ENCODE measurements at regions not wholly inside any gene's neighbourhood (a gene's known extent, or its start where the extent isn't known, plus 50 kb on each side); places are given as distances from the start of the nearest gene placed in this dataset.
"Not testable (repeated sequence)": the region's sequence is repeated elsewhere in the genome, so short reads cannot be mapped to it uniquely, and the experiment has no call there.

DNA sequence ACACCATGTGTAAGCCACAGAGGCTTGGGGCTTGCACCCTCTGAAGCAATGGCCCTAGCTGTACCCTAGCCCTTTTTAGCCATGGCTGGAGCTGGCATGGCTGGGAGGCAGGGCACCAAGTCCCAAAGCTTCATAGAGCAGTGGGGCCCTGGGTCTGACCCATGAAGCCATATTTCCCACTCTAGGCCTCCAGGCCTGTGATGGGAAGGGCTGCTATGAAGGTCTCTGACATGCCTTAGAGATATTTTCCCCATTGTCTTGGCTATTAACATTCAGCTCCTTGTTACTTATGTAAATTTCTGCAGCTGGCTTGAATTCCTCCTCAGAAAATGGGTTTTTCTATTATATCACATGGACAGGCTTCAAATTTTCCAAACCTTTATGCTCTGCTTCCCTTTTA, 68.8 kb upstream of the PPP1R12A start:
- not testable (repeated sequence) for H3K27me3 Mint-ChIP-seq (ENCODE audit: low read depth); H3K27ac Mint-ChIP-seq; H3K4me1 Mint-ChIP-seq (ENCODE audit: low read depth); H3K36me3 Mint-ChIP-seq (ENCODE audit: low read depth); H3K4me3 Mint-ChIP-seq; DNase-seq (ENCODE audit: low spot score); H3K9me3 Mint-ChIP-seq

- Mint-ChIP-seq H3K9me3 (no peaks in the 10 kb centered on the region), H3K27ac (no peak overlapping the region), H3K27me3 (ENCODE audit: low read depth) (no peaks in the 10 kb centered on the region), H3K4me1 (ENCODE audit: low read depth) (no peaks in the 10 kb centered on the region), H3K4me3 (no peak overlapping the region), H3K36me3 (ENCODE audit: low read depth) (no peaks in the 10 kb centered on the region)
- DNase-seq (ENCODE audit: low spot score) = no peak
These were observed 66.7 kb upstream of the PPP1R12A start for GRCh38 chr12:80001562-80001961.

- Mint-ChIP-seq H3K4me1 (ENCODE audit: low read depth) (no peaks in the 10 kb centered on the region), H3K27ac (no peak overlapping the region), H3K4me3 (no peak overlapping the region), H3K9me3 (no peaks in the 10 kb centered on the region), H3K27me3 (ENCODE audit: low read depth) (no peaks in the 10 kb centered on the region), H3K36me3 (ENCODE audit: low read depth) (no peaks in the 10 kb centered on the region)
- DNase-seq (ENCODE audit: low spot score) = no peak
These were observed 65.9 kb upstream of the PPP1R12A start for GRCh38 chr12:80000831-80001230.

DNA sequence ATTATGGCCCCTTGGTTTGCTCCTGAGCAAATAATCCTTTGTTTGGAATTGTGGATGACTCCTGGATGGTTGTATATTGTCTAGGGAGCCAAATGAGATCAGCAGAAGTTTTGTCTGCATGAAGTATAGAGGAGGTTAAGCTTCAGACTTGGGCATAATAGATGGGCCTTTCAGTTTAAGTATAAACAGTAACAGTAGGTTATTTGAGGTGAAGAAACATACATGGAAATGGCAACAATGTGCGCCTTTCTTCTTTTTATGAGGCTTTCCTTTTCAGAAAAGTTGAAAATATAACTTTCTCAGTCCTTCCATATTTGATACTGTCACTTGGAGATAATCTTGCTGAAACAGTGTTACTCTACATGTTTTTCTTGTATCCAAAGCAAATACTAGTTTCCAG, 63.7 kb upstream of the PPP1R12A start:
- Mint-ChIP-seq H3K27me3 (ENCODE audit: low read depth) (no peaks in the 10 kb centered on the region), H3K4me3 (no peak overlapping the region), H3K4me1 (ENCODE audit: low read depth) (no peaks in the 10 kb centered on the region), H3K27ac (no peak overlapping the region), H3K36me3 (ENCODE audit: low read depth) (no peaks in the 10 kb centered on the region), H3K9me3 (no peaks in the 10 kb centered on the region)
- no peak for DNase-seq (ENCODE audit: low spot score)

DNA sequence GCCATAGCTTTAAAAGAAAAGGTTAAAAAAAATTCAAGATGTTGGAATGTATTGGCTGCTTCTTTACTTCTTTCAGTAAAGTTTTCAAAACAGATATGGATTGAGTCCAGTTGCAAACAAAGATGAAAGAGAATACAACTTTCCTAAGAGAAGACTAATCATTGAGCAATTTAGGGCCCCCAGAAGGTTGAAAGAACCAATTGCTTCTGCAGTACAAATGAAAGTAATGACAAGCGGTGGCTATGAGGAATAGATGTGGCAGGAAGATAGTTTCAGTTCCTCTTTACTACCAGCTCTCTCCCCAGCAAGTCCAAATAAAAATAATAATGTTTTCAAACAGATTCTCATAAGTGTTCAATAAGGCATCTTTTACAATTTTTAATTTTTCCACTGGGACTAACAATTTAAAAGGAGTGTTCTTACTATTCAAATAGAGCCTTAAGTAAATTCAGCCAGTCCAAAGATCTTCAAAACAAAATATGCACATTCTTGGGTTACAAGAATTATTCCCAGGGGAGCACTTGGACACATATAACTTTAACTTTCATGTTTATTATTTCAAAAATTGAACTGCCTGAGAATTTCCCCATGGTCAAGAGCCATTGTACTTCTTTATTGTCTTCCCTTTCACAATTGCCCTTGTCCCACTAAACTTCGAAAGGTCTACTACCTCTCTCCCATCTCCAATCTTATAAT, 62.3 kb upstream of the PPP1R12A start:
- no peak overlapping the region for H3K4me3 Mint-ChIP-seq
- no peaks in the 10 kb centered on the region for H3K4me1 Mint-ChIP-seq (ENCODE audit: low read depth)
- H3K36me3 Mint-ChIP-seq (ENCODE audit: low read depth) = no peaks in the 10 kb centered on the region
- no peak for DNase-seq (ENCODE audit: low spot score)
- H3K9me3 Mint-ChIP-seq = no peaks in the 10 kb centered on the region
- no peaks in the 10 kb centered on the region for H3K27me3 Mint-ChIP-seq (ENCODE audit: low read depth)
- H3K27ac Mint-ChIP-seq = no peak overlapping the region

DNA sequence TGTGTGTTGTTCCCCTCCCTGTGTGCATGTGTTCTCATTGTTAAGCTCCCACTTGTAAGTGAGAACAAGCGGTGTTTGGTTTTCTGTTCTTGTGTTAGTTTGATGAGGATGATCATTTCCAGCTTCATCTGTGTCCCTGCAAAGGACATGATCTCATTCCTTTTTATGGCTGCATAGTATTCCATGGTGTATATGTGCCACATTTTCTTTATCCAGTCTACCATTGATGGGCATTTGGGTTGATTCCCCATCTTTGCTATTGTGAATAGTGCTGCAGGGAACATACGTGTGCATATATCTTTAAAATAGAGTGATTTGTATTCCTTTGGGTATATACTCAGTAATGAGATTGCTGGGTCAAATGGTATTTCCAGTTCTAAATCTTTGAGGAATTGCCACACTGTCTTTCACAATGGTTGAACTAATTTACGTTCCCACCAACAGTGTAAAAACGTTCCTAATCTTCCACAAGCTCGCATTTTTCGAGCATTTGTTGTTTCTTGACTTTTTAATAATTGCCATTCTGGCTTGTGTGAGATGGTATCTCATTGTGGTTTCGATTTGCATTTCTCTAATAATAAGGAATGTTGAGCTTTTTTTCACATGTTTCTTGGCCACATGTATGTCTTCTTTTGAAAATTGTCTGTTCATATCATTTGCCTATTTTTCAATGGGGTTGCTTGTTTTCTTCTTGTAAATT, 60.6 kb upstream of the PPP1R12A start:
- not testable (repeated sequence) for DNase-seq (ENCODE audit: low spot score); H3K27ac Mint-ChIP-seq; H3K4me3 Mint-ChIP-seq; H3K36me3 Mint-ChIP-seq (ENCODE audit: low read depth); H3K4me1 Mint-ChIP-seq (ENCODE audit: low read depth); H3K27me3 Mint-ChIP-seq (ENCODE audit: low read depth); H3K9me3 Mint-ChIP-seq

DNA sequence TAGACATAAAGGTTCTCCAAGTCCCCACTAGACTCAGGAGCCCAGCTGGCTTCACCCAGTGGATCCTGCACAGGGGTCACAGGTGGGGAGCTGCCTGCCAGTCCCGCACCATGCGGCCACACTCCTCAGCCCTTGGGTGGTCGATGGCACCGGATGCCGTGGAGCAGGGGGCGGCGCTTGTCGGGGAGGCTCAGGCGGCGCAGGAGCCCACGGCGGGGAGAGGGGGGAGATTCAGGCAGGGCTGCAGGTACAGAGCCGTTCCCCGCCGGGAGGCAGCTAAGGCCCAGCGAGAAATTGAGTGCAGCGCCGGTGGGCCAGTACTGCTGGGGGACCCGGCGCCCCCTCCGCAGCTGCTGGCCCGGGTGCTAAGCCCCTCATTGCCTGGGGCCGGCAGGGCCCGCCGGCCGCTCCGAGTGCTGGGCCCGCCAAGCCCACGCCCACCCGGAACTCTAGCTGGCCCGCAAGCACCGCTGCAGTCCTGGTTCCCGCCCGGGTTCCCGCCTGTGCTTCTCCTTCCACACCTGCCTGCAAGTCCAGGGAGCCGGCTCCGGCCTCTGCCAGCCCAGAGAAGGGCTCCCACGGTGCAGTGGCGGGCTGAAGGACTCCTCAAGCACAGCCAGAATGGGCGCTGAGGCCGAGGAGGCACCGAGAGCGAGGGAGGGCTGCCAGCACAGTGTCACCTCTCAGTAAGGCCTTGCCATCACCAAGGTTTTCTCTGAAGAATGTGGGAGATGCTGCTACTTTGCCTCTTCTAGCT, 58.4 kb upstream of the PPP1R12A start:
- no peak for DNase-seq (ENCODE audit: low spot score)
- no peaks in the 10 kb centered on the region for H3K9me3 Mint-ChIP-seq
- H3K27me3 Mint-ChIP-seq (ENCODE audit: low read depth) = no peaks in the 10 kb centered on the region
- H3K27ac Mint-ChIP-seq = no peak overlapping the region
- no peaks in the 10 kb centered on the region for H3K36me3 Mint-ChIP-seq (ENCODE audit: low read depth)
- H3K4me3 Mint-ChIP-seq = no peak overlapping the region
- no peaks in the 10 kb centered on the region for H3K4me1 Mint-ChIP-seq (ENCODE audit: low read depth)

DNA sequence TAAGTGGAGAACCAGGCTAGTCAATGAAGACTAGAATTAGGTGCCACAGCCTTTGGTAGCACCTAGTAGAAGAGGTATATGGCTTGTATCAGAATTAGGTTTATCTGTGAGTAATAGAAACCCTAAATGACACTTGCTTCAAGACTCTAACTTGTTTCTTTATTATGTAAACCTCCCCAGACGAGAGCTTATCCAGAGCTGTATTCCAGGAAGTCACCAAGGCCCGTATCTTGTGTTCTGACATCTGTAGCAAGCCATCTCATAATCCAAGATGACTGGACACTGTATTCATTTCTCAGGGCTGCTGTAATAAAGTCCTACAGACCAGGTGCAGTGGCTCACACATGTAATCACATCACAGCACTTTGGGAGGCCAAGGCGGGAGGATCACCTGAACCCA, 56.7 kb upstream of the PPP1R12A start:
- Mint-ChIP-seq H3K4me3 (no peak overlapping the region), H3K4me1 (ENCODE audit: low read depth) (no peaks in the 10 kb centered on the region), H3K27me3 (ENCODE audit: low read depth) (no peaks in the 10 kb centered on the region), H3K36me3 (ENCODE audit: low read depth) (no peaks in the 10 kb centered on the region), H3K9me3 (no peaks in the 10 kb centered on the region), H3K27ac (no peak overlapping the region)
- no peak for DNase-seq (ENCODE audit: low spot score)

GRCh38 chr12:79990509-79991338, 55.8 kb upstream of the PPP1R12A start:
- not testable (repeated sequence) for H3K27ac Mint-ChIP-seq; H3K36me3 Mint-ChIP-seq (ENCODE audit: low read depth); DNase-seq (ENCODE audit: low spot score); H3K27me3 Mint-ChIP-seq (ENCODE audit: low read depth); H3K4me3 Mint-ChIP-seq; H3K9me3 Mint-ChIP-seq; H3K4me1 Mint-ChIP-seq (ENCODE audit: low read depth)

- Mint-ChIP-seq H3K4me3 (no peak overlapping the region), H3K36me3 (ENCODE audit: low read depth) (no peaks in the 10 kb centered on the region), H3K27ac (no peak overlapping the region), H3K4me1 (ENCODE audit: low read depth) (no peaks in the 10 kb centered on the region), H3K27me3 (ENCODE audit: low read depth) (peaks cover 2% of the 10 kb centered on the region), H3K9me3 (no peaks in the 10 kb centered on the region)
- no peak for DNase-seq (ENCODE audit: low spot score)
These were observed 53.5 kb upstream of the PPP1R12A start for GRCh38 chr12:79988368-79988767.

DNA sequence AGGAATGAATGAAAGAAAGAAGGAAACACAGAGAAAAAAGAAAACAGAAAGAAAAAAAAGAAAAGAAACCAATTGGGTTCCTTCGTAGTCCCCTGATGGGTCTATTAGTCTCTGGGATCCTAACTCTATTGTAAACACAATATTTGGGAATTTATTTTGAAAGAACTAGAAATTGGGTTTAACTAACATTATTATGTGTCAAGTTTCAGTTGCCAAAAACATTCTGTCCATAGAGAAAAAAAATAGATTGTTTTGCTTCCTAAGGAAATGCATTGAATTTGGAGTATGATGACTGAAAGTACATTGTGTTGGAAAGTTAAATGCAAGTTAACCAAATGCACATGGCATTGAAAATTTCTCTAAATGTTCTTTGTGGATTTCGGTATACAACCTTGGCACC, 52.8 kb upstream of the PPP1R12A start:
- H3K9me3 Mint-ChIP-seq = no peaks in the 10 kb centered on the region
- H3K27me3 Mint-ChIP-seq (ENCODE audit: low read depth) = peaks cover 4% of the 10 kb centered on the region
- H3K4me3 Mint-ChIP-seq = no peak overlapping the region

More for the DNA sequence above, 52.8 kb upstream of the PPP1R12A start:
- DNase-seq (ENCODE audit: low spot score) = no peak
- Mint-ChIP-seq H3K27ac (no peak overlapping the region), H3K36me3 (ENCODE audit: low read depth) (no peaks in the 10 kb centered on the region), H3K4me1 (ENCODE audit: low read depth) (no peaks in the 10 kb centered on the region)
